NCI-H1436 (cell line): ENCODE measurements at regions not wholly inside any gene's neighbourhood (a gene's known extent, or its start where the extent isn't known, plus 50 kb on each side); places are given as distances from the start of the nearest gene placed in this dataset.
"Not testable (repeated sequence)": the region's sequence is repeated elsewhere in the genome, so short reads cannot be mapped to it uniquely, and the experiment has no call there.

Experiments
- DNase-seq: peaks from one replicate; lab custom pipeline; 2025; lab: John Stamatoyannopoulos, UW

GRCh38 chr13:40340368-40341095 lies 325.9 kb downstream of the FOXO1 start:
- no peak for DNase-seq

DNA sequence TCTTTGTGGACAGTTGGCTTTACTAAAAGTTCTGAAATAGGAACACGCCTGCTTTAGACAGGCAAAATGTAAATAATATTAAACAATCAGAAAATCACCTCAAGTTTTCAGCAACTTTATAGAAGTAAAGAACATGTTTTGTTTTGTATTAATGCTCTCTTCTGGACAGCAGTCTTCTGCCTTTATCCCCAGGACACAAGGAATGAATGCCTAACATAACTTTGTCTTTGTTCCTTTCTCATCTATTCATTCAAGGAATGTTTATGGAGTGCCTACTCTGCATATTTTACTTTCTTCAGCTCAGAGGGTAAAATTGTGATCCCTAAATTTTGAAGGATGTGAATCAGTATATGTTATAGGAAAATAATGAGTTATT lies 325.4 kb downstream of the FOXO1 start:
- no peak for DNase-seq

DNA sequence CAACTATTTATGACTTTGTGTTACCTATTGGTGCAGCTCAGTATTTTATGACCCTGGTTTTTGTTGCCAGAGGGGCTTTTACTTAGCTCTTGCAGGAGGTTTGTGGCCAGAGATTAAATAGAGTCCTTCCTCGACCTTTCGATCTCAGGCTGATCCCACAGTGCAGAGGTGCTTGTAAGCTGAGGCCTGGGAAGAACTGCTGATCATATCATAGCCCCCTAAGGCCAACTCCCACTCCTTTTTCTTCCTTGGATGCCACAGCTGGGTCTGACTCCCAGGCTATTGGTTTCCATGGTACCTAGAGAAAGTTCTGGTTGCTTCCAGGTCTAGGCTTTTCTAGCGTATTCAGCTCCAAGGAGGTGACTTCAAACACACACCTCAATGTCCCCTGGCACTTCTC lies 324.9 kb downstream of the FOXO1 start:
- DNase-seq, result no peak

- no peak for DNase-seq
Observed at GRCh38 chr13:40342461-40342860, 324.0 kb downstream of the FOXO1 start.

- DNase-seq, result no peak
Observed at GRCh38 chr13:40342901-40343300, 323.5 kb downstream of the FOXO1 start.

- no peak for DNase-seq
Observed at GRCh38 chr13:40343550-40344269, 322.7 kb downstream of the FOXO1 start.

GRCh38 chr13:40344270-40345148 lies 321.9 kb downstream of the FOXO1 start:
- no peak for DNase-seq

DNA sequence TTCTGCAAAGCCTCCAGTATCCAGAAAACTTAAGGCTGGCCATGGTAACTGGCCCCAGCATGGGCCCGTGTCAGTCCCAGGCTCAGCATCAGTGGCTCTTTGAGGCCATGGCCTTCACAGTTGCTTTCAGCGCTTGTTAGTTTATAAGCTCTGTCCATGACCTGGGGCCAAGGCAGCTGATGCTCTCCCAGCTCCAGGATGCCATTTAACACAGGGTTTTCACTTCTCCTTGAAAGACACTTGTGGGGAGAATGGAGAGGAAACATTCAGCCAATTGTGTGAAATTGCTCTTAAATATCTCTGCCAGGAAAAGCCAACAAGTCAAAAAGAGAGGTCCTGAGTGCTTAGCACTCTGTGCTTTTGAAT lies 321.3 kb downstream of the FOXO1 start:
- no peak for DNase-seq

GRCh38 chr13:40345654-40346372 lies 320.6 kb downstream of the FOXO1 start:
- DNase-seq, result no peak

- no peak for DNase-seq
Observed at GRCh38 chr13:40346592-40346991, 319.8 kb downstream of the FOXO1 start.

- no peak for DNase-seq
Observed at GRCh38 chr13:40348096-40348679, 318.3 kb downstream of the FOXO1 start.

DNA sequence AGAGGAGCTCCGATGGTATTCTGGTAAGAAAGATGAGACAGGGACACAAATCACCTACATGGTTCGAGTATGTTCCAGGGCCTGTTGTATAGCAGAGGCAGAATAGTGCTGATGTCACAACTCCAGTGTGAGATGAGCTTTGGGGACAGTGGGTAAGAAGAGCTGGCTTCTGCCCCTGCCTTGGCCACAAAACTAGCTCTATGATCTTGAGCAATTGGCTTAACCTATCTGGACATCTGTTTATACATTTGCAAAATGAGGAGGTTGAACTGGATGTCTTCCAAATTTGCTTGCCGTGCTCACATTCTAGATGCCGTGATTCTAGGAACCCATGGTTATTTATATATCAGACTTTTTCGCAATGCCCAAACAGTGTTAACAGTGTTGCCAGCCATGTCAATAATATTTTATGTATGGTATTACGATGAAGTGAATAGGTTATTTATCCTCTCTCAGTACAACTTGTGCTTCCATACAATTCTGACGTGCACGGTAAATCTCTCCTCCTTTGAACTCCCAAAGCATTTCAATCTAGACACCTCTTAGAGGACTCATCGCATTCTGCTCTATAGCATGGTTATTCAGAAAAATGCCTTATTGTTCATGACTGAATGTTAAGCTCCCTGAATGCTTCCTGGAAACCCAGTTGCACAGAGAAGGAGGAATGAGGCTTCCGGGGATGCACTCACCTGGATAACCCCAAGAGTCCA lies 316.0 kb downstream of the FOXO1 start:
- DNase-seq, result no peak

DNA sequence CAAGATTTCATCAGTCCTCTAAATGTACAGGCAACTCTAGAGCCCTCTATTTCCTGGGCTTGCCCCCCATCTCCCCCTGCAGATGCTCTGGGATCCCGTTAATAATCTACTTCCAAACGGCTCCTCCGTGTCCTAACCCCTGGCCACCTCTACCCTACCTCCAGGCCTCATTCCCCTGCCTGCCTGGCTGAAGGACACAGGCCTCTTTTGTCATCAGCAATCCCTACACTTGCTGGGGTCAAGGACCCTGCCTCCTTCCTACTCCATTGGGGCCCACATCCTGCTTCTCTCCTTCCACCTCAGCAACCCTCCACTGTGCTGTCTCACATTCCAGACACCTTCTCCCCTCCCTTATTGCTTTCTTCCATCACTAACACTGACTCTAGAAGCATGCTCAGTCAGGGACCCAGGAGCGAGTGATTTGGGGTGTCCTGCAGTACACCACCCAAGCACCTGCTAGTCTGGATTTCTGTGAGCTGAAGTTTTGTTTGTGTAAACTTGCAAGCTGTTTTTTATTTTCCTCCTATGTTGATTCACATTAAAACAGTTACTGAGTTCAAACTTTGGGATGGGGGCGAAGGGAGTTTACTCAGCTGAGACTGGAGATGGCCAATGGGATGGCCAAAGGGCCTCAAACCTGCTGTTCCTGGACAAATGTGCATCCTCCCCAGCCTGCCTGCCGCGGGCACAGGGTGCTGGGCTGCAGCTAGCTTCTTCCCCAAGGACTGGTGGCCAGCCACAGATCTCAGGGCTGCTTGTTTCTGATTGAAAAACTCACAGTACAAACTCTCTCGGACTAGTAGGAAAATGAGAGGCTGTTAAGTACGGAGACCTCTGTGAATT lies 314.7 kb downstream of the FOXO1 start:
- no peak for DNase-seq

DNA sequence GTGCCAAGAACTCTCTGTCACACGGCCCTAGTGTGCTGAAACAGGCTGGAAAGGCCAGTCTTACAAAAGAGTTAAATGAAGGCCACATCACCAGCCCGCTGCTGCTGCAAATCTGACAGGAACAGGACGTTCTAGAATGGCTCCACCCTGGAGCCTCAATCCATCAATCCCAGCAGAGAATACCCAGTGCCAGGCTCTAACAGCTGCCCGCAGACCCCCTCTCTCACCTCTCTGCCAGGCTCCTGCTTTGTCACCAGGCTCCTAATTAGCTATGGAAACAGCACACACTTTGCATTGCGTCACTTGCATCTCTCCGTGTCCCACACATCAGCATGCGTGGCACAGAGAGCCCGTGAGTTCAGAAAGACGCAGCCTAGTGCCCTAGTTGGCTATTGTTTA lies 314.1 kb downstream of the FOXO1 start:
- DNase-seq, result no peak

- no peak for DNase-seq
Observed at GRCh38 chr13:40352802-40353562, 313.5 kb downstream of the FOXO1 start.

GRCh38 chr13:40355126-40355724 lies 311.2 kb downstream of the FOXO1 start:
- no peak for DNase-seq

DNA sequence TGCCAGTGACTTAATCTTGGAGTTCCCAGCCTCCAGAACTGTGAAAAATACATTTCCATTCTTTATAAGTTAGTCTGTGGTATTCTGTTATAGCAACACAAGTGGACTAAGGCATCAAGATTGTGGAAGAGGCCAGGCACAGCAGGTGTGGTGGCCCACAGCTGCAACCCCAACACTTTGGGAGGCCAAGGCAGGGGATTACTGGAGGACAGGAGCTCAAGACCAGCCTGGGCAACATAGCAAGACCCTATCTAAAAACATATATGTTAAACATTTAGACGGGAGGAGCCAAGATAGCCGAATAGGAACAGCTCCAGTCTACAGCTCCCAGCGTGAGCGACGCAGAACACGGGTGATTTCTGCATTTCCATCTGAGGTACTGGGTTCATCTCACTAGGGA lies 310.4 kb downstream of the FOXO1 start:
- no peak for DNase-seq

DNA sequence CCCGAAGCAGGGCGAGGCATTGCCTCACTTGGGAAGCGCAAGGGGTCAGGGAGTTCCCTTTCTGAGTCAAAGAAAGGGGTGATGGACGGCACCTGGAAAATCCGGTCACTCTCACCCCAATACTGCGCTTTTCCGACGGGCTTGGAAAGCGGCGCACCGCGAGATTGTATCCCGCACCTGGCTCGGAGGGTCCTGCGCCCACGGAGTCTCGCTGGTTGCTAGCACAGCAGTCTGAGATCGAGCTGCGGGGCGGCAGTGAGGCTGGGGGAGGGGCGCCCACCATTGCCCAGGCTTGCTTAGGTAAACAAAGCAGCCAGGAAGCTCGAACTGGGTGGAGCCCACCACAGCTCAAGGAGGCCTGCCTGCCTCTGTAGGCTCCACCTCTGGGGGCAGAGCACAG lies 310.0 kb downstream of the FOXO1 start:
- DNase-seq, result not testable (repeated sequence)

GRCh38 chr13:40362502-40362901 lies 303.9 kb downstream of the FOXO1 start:
- DNase-seq, result no peak
